Activated naive CD8-positive, alpha-beta T cell (primary cell): ENCODE measurements at regions not wholly inside any gene's neighbourhood (a gene's known extent, or its start where the extent isn't known, plus 50 kb on each side); places are given as distances from the start of the nearest gene placed in this dataset.

Source experiments
- H3K27ac Mint-ChIP-seq: one replicate; pipeline ENCODE4 v1.8.0; 2021; ENCODE audit warnings: mixed read lengths
- H3K27me3 Mint-ChIP-seq: one replicate; pipeline ENCODE4 v1.8.0; 2021; ENCODE audit warnings: mixed read lengths
- H3K36me3 Mint-ChIP-seq: one replicate; pipeline ENCODE4 v1.8.0; 2021; ENCODE audit warnings: mixed read lengths
- H3K4me1 Mint-ChIP-seq: one replicate; pipeline ENCODE4 v1.8.0; 2021; ENCODE audit warnings: low read depth, mixed read lengths
- H3K4me3 Mint-ChIP-seq: one replicate; pipeline ENCODE4 v1.8.0; 2021; ENCODE audit warnings: mild to moderate bottlenecking, mixed read lengths
- H3K9me3 Mint-ChIP-seq: one replicate; pipeline ENCODE4 v1.8.0; 2021; ENCODE audit warnings: low read depth, mixed read lengths

- H3K36me3 Mint-ChIP-seq, result no peaks in the 10 kb centered on the region
- H3K4me3 Mint-ChIP-seq, result no peak overlapping the region
- H3K9me3 Mint-ChIP-seq, result peaks cover 4% of the 10 kb centered on the region
- no peaks in the 10 kb centered on the region for H3K4me1 Mint-ChIP-seq
- H3K27ac Mint-ChIP-seq, result no peak overlapping the region
- H3K27me3 Mint-ChIP-seq, result peaks cover 2% of the 10 kb centered on the region
Measured at GRCh38 chr9:32319312-32319929, 65.0 kb upstream of the ACO1 start.

DNA sequence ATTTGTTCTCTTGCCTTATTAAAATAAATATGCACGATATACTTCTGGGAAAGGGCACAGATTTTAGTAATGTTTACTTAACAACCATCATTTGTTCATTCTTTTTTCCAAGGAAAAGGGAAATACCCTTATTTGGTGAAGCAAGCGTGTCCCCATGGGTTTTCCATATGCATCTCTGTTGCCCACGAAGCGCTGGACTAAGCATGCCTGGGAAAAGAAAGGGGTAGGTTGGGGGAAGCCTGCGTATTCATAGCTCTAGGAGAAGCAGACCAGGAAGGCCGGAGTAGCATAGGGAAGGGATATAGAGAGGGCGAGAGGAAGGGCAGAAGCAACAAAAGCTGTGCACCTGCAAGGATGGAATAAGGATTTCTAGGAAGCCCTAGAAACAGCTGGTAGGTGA is 61.8 kb upstream of the ACO1 start:
- Mint-ChIP-seq H3K4me3 (no peak overlapping the region), H3K27ac (no peak overlapping the region), H3K27me3 (peaks cover 6% of the 10 kb centered on the region), H3K4me1 (no peaks in the 10 kb centered on the region), H3K36me3 (no peaks in the 10 kb centered on the region), H3K9me3 (no peaks in the 10 kb centered on the region)

- no peak overlapping the region for H3K4me3 Mint-ChIP-seq
- H3K27me3 Mint-ChIP-seq, result peaks cover 9% of the 10 kb centered on the region
- no peaks in the 10 kb centered on the region for H3K4me1 Mint-ChIP-seq
- H3K9me3 Mint-ChIP-seq, result no peaks in the 10 kb centered on the region
- H3K27ac Mint-ChIP-seq, result no peak overlapping the region
- H3K36me3 Mint-ChIP-seq, result no peaks in the 10 kb centered on the region
Measured at GRCh38 chr9:32326146-32326545, 58.3 kb upstream of the ACO1 start.

DNA sequence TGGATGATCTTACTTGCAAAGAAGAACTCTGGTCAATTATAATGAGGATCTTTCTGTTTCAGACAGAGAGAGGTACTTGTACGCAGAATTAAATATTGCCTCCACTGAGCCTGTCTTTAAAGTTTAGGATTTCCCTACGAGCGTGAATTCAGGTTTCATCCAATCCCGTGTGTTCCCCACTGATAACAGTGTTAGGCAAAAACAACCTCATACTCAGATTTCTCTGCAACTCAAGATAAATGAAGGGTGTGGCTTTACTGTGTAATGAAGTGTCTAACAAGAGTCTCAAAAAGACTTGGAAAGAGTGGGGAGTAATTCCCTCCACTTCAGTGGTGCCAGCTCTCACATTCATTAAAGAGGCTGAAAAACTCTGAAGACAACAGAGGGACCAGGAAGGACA is 53.2 kb upstream of the ACO1 start:
- no peak overlapping the region for H3K4me3 Mint-ChIP-seq
- H3K27ac Mint-ChIP-seq, result no peak overlapping the region
- H3K9me3 Mint-ChIP-seq, result no peaks in the 10 kb centered on the region
- no peaks in the 10 kb centered on the region for H3K36me3 Mint-ChIP-seq
- H3K27me3 Mint-ChIP-seq, result peaks cover 3% of the 10 kb centered on the region
- no peaks in the 10 kb centered on the region for H3K4me1 Mint-ChIP-seq

DNA sequence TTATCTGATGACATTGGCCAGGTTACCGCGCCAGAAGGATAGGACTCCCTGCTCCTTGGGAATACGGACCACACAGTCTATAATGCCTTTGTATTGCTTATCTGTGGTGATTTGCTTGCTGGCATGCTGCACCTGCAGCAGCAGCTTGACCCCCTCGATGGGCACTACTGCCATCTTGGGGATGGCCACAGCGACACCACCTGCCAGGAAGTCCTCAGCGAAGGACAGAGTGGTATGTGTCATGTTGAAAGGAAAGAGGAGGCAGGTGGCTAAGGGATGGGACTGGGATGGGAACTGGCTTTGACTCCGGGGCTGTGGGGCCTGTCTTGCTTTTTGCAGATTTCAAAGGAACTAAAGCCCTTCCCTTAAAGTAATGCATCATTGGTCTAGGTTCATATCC is 50.3 kb upstream of the ACO1 start:
- H3K36me3 Mint-ChIP-seq, result no peaks in the 10 kb centered on the region

More for the DNA sequence above, 50.3 kb upstream of the ACO1 start:
- H3K27me3 Mint-ChIP-seq, result no peaks in the 10 kb centered on the region
- H3K4me3 Mint-ChIP-seq, result no peak overlapping the region
- no peaks in the 10 kb centered on the region for H3K4me1 Mint-ChIP-seq
- H3K27ac Mint-ChIP-seq, result no peak overlapping the region
- H3K9me3 Mint-ChIP-seq, result no peaks in the 10 kb centered on the region
